HG03097 (cell line): ENCODE measurements at regions not wholly inside any gene's neighbourhood (a gene's known extent, or its start where the extent isn't known, plus 50 kb on each side); places are given as distances from the start of the nearest gene placed in this dataset.

Experiments used
- ATAC-seq: cut with Tn5 transposase; IDR thresholded peaks from one replicate; pipeline ENCODE4 v1.9.1; 2021; ENCODE audit not compliant: unreplicated experiment, low FRiP score

- no peak for ATAC-seq
These were observed 313.9 kb downstream of the BCL11B start for GRCh38 chr14:98958048-98958631.

- no peak for ATAC-seq
These were observed 313.4 kb downstream of the BCL11B start for GRCh38 chr14:98958632-98959031.

DNA sequence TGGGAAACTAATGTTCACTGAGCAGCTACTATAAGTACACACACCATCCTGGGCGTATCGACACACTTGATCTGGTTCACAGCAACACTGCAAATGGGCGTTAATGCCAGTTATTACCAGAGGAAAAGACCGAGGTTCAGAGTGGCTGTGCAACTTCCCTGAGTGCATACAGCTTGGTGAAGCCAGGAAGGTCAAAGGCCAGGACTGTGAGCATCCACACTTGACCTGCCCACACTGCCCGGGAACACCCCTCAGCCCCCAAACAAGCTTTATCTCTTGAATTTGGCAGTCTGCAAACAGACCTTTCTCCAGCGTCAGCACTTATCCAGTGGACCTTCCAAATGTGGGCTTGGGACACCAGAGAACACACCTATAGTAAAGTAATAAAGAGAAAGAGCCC lies 312.6 kb downstream of the BCL11B start:
- ATAC-seq, result no peak

- ATAC-seq, result no peak
These were observed 311.9 kb downstream of the BCL11B start for GRCh38 chr14:98959958-98960616.

DNA sequence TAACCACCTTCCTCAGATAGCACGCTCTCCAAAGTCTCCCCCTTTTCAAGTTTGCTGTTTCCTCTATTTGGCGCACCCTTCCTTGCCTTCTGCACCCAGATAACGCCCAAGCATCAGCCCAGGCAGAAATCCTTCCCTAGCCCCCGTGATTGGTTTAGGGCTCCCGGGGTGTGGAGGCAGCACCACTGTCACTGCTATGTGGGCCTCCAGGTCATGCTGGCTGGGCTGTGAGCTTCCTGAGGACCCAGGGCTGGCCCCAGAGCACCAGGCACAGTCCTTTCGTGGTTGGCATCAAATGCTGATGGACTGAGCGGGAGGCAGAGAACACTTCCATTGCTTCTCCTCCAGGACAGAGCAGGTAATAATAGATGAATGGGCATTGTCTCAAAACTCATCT lies 311.4 kb downstream of the BCL11B start:
- ATAC-seq, result no peak

GRCh38 chr14:98961191-98961590 lies 310.8 kb downstream of the BCL11B start:
- no peak for ATAC-seq

GRCh38 chr14:98962118-98962517 lies 309.9 kb downstream of the BCL11B start:
- ATAC-seq, result no peak

DNA sequence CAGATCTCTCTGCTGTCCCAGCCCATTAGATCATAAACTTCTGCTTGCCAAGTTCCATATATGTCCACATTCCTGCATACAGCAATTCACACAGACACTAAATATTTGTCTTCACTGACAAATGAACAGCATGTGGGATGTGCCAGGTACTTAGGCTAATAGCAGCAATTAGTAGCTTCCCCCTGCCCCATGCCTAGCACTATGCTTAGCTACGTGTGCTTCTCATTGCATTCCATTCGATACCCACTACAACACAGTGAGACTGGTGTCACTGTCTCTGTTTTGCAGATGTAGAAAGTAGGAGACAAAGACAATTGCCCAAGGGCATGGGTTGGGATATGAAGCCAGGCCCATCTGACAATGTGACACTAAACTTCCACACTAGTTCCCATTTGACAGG lies 308.4 kb downstream of the BCL11B start:
- ATAC-seq, result no peak

GRCh38 chr14:98964171-98964570 lies 307.8 kb downstream of the BCL11B start:
- ATAC-seq, result no peak

- ATAC-seq, result no peak
These were observed 306.9 kb downstream of the BCL11B start for GRCh38 chr14:98965076-98965475.

- ATAC-seq, result no peak
These were observed 306.0 kb downstream of the BCL11B start for GRCh38 chr14:98966016-98966415.

DNA sequence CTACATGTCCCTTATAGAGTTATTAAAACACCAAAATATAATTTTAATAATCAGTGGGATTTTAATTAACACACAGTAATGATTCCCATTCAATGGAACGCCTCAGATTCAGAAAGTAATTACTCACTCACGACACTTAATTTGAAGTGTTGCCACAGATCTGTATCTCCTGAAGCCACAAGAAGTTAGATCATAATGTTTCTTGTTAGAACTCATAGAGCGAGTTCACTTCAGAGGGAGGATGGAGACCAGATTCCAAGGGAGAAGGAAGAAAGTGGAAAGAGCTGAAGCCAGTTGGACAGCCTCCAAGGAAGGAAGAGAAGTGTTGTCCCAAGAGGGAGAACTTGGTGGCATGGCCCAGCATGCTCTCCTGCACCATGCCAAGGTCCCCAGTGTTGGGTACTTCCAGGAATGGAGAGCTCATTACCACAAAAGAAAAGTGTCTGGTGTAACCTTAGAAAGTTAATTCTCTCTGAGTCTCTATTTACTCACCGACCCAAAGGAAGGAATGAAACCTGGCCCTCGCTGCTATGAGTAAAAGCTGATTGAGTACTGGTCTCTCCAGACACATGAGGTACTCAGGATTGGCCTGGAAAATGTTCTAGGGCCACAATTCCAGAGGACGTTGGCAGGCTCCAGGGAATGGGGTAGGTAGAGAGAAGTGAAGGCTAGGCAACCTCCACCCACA lies 305.4 kb downstream of the BCL11B start:
- no peak for ATAC-seq

DNA sequence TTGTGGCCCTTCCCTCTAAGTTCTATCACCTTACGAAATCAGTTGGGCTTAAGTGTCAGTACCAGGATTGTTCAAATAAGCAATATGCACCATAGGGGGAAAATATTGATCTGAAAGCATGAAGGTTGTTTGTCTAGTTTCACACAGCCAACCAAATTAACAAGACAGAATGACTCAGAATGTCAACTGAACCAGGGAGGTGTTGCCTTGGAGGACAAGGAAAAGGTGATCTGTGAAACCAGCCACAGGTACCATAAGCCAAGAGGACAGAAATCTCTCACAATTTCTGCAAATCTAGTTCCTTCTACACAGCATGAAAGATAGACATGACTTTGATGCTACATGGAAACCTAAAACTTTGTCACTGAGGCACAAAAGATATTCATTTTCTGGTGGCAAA lies 297.9 kb downstream of the BCL11B start:
- ATAC-seq, result no peak

GRCh38 chr14:98976271-98976670 lies 295.7 kb downstream of the BCL11B start:
- no peak for ATAC-seq

- ATAC-seq, result no peak
These were observed 294.5 kb downstream of the BCL11B start for GRCh38 chr14:98977451-98977850.

- ATAC-seq, result no peak
These were observed 289.0 kb downstream of the BCL11B start for GRCh38 chr14:98982986-98983385.

DNA sequence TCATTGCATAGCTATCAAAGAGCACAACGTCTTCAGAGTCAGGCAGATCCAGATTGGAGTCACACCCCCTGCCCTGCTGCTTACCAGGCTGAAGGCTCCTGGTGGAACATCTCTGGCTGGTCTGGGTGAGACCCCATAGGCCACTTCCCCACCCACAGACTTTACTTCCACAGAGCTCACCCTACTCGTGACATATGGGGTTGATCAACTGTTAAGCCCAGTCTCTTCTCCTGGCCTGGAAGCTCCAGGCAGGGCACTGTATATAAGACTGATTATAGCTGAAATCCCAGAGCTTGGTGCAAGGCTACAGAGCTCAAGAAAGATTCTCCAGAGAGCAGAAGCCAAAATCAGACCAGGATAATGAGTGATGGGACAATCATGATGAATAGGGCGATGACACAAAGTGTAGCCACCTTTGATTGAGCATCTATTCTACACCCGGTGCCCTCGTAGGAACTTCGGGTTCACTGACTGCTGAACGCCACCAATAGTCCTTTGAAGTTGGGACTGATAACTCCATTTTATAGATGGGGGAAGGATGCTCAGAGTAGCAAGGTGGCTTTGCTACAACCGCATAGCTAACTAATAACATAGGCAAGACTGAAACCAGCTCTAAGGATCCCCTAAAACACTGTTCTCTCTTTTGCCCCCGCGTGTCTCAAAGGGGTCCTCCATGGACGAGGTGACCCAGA lies 287.8 kb downstream of the BCL11B start:
- ATAC-seq, result no peak

DNA sequence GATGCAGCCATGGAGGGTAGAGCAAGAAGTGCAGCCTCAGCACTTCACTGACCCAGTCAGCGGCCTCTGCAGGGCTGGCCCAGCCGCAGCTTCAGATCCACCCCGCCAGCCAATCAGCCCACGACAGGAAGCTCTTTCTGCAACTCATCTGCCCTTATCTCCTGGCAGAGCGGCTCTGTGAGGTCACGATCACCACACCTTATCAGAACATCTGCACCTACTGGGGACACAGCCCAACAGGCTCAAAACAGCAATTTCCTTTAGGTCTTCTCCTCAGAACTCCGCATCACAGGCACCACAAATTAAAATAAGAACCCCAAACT lies 287.3 kb downstream of the BCL11B start:
- no peak for ATAC-seq

GRCh38 chr14:98993818-98994217 lies 278.2 kb downstream of the BCL11B start:
- no peak for ATAC-seq

- no peak for ATAC-seq
These were observed 277.4 kb downstream of the BCL11B start for GRCh38 chr14:98994561-98994960.

DNA sequence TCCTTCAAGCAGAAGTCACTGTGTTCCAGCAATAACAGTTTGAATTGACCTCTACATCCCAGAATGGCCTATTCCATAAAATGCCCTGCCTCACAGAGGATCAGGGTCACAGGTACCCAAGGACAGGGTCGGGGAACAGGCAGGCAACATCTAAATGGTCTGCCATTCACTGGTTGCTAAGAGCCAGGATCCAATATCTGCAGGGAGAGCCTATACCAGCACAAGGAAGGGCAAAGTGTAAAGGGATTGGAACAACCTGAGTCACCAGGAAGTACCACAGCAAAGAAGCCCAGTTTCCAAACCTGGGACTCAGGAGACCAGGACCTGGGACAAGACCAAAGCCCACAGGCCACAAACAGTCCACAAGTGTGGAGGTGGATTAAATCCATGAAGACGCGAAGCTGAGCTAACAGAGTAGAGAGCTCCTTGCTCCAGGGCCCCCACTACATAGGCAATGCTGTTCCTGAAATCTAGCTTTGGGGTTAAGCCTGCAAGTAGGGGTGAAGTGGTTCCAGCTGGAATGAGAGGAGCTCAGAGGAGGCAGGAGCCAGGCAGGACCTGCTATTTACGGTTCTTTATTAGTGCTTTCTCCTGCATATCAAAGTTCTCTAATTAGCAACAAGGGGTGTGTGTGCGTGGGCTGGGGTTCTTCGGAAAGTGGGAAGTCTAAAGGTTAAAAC lies 274.3 kb downstream of the BCL11B start:
- ATAC-seq, result no peak
